ENCODE measurements at regions not wholly inside any gene's neighbourhood (a gene's known extent, or its start where the extent isn't known, plus 50 kb on each side); places are given as distances from the start of the nearest gene placed in this dataset.

DNA sequence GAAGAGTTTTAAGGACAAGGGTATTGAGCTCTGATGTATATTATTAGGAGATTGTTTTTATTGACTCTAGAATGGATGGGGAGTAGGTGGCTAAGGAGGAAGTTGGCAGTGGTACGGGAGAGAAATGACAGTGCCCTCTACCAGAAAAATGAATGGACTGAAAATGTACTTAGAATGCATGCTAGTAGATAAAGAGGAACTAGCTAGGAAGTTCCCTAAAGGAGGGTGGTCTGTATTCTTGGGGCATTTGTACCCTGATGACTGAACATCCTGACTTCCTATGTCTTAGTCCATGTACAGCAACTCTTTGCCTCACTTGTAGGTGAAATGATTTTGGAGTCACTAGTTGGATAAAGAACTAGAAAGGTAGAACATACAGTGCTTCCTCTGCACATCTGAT is 581.5 kb upstream of the RBFOX1 start:
- Histone ChIP-seq H4K5ac (ENCODE audit: low read depth, low read length) (no peak overlapping the region), H4K8ac (ENCODE audit: low read depth in 2 of 2, low read length in 2 of 2) (no peak overlapping the region), H3K23ac (ENCODE audit: low read depth, low read length) (no peak overlapping the region), H3K56ac (ENCODE audit: extremely low read depth, insufficient read depth, low read length) (no peak overlapping the region), H2AK5ac (ENCODE audit: low read depth, low read length) (no peak overlapping the region), H2BK120ac (ENCODE audit: low read depth, low read length) (no peak overlapping the region), H3K4me3 (ENCODE audit: insufficient read depth, low read depth, low read length) (no peak overlapping the region), H3K4ac (ENCODE audit: low read depth, low read length) (no peak overlapping the region), H3K79me1 (ENCODE audit: low read depth in 1 of 2, low read length in 2 of 2) (no peaks in the 10 kb centered on the region), H2BK5ac (ENCODE audit: low read depth, low read length, poor library complexity, severe bottlenecking) (no peak overlapping the region), H3K14ac (replicated peaks; ENCODE audit: low read depth, low read length) (no peak overlapping the region), H4K91ac (ENCODE audit: insufficient read depth, low read depth, low read length) (no peak overlapping the region), H3K9me3 (ENCODE audit: control insufficient read depth, insufficient read depth, low read length) (peaks cover 9% of the 10 kb centered on the region), H2BK15ac (ENCODE audit: low read depth, low read length) (no peak overlapping the region), H3K27ac (ENCODE audit: insufficient read depth, low read length) (no peak overlapping the region), H2AK9ac (replicated peaks; ENCODE audit: low read depth, low read length, poor library complexity) (no peak overlapping the region), H3K9ac (ENCODE audit: low read depth, low read length) (no peak overlapping the region), H3K4me1 (ENCODE audit: control insufficient read depth, insufficient read depth, low read length) (no peaks in the 10 kb centered on the region), H3K4me2 (ENCODE audit: low read depth, low read length) (no peak overlapping the region), H3K9me1 (ENCODE audit: insufficient read depth, low read length) (no peaks in the 10 kb centered on the region), H3K27me3 (ENCODE audit: control insufficient read depth, insufficient read depth, low read length) (no peaks in the 10 kb centered on the region), H2BK20ac (ENCODE audit: low read depth, low read length) (no peak overlapping the region), H4K20me1 (ENCODE audit: insufficient read depth, low read length) (no peaks in the 10 kb centered on the region), H3K36me3 (ENCODE audit: control insufficient read depth, insufficient read depth, low read length) (no peaks in the 10 kb centered on the region), H3K18ac (ENCODE audit: low read depth, low read length) (no peak overlapping the region), H2AFZ (replicated peaks; ENCODE audit: low read length, poor library complexity) (no peak overlapping the region)
- in situ Hi-C loops (cut with MboI; ENCODE audit: low sequenced_read_pairs) (no loop called here), intact Hi-C loops (cut with micrococcal nuclease) (no loop called here), dilution Hi-C loops (cut with HindIII; ENCODE audit: low sequenced_read_pairs, unreplicated experiment) (no loop called here)
- TF ChIP-seq RFX5 (IDR thresholded peaks at IDR 0.05; ENCODE audit: low read depth, low read length) (no peak), MAFK (IDR thresholded peaks at IDR 0.05; ENCODE audit: low read depth, low read length) (no peak), FOS (IDR thresholded peaks at IDR 0.05; ENCODE audit: low read depth, low read length) (no peak), BHLHE40 (IDR thresholded peaks at IDR 0.05; ENCODE audit: low read depth, low read length) (no peak), USF2 (IDR thresholded peaks at IDR 0.05; ENCODE audit: low read depth, low read length) (no peak), RAD21 (IDR thresholded peaks at IDR 0.05; ENCODE audit: low read length) (no peak), MAZ (IDR thresholded peaks at IDR 0.05; ENCODE audit: borderline replicate concordance, low read depth, low read length) (no peak), CEBPB (IDR thresholded peaks at IDR 0.05; ENCODE audit: low read depth, low read length) (no peak), MXI1 (IDR thresholded peaks at IDR 0.05; ENCODE audit: borderline replicate concordance, low read depth, low read length) (no peak), RCOR1 (IDR thresholded peaks at IDR 0.05; ENCODE audit: insufficient replicate concordance, low read length) (no peak), SMC3 (IDR thresholded peaks at IDR 0.05; ENCODE audit: low read depth, low read length) (no peak), NFE2L2 (IDR thresholded peaks at IDR 0.05; ENCODE audit: low read depth, low read length) (no peak)
- TF ChIP-seq, protein P1, sequence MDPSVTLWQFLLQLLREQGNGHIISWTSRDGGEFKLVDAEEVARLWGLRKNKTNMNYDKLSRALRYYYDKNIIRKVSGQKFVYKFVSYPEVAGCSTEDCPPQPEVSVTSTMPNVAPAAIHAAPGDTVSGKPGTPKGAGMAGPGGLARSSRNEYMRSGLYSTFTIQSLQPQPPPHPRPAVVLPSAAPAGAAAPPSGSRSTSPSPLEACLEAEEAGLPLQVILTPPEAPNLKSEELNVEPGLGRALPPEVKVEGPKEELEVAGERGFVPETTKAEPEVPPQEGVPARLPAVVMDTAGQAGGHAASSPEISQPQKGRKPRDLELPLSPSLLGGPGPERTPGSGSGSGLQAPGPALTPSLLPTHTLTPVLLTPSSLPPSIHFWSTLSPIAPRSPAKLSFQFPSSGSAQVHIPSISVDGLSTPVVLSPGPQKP (IDR thresholded peaks at IDR 0.05; ENCODE audit: borderline replicate concordance, low read depth, low read length), result no peak
- POLR2A ChIA-PET (ENCODE audit: unreplicated experiment), result no interaction called here
- CTCF ChIA-PET, result no interaction called here
- DNase-seq (no peak), ATAC-seq (ENCODE audit: low read depth) (no peak)
- no TSS peak for BruUV-seq (replicated peaks)
- WGBS, 2 experiments (ENCODE audit: extremely low coverage in 2 of 2, insufficient read length in 1 of 2), result 20% methylated on average over 1 of the region's 1 CpG; no CpG with 5 or more reads in 1 of the 2 experiments
